Gastrocnemius medialis (tissue), 4 donors: ENCODE measurements at regions not wholly inside any gene's neighbourhood (a gene's known extent, or its start where the extent isn't known, plus 50 kb on each side); places are given as distances from the start of the nearest gene placed in this dataset.

Experiments
- POLR2A ChIP-seq, 2 donors: fragments of 450-650 bp; IDR thresholded peaks; one replicate each; pipeline ENCODE4 v1.6.1; 2017; ENCODE audit warnings: antibody characterized with exemption in 2 of 2, mild to moderate bottlenecking in 2 of 2, moderate library complexity in 2 of 2
- TF ChIP-seq, protein P1 (sequence below), 5 experiments: fragments of 450-650 bp in 3 of 5; fragments of 200-600 bp in 2 of 5; sonication (generic) in 2 of 5; IDR thresholded peaks in 4 of 5; conservative IDR thresholded peaks in 1 of 5; 1 replicate in 4 of 5; 2 replicates in 1 of 5; pipeline ENCODE4 v1.5.1; 2016 to 2019; ENCODE audit warnings: antibody characterized with exemption in 5 of 5, mild to moderate bottlenecking in 3 of 5, moderate library complexity in 3 of 5

DNA sequence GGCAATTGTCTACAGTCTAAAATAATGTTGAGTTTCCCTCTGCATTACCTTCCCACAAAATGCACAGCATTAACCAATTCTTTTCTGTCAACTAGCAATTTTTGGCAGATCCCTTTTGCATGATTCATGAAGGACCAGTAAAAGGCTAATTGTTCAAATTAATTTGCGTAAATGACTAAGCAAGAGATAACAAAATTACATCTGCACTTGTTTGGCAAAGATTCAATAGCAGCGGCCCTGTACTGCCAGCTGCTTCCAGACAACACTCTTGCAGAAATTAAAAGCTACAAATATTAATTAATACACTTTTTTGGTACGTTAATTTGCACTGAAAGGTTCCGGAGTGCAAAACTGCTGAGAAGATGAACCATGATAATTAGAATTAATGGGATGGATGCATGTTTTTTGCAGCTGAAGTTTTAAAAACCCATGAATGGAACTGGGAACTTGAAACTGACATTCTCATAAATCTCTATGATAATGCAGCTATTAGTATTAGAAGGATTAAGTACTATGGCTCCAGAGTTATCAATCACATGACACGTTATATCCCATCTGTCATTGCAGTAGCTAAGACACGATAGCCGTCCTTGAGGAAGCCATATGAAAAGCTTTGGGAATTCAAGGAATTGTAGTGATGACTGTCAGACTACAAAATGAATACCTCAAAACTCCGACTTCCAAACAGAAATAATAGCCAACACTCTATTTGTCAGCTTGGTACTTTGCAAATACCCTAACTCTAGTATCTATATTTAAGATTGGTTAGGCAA is 1268.3 kb upstream of the ACVR2A start:
- TF ChIP-seq, protein P1, sequence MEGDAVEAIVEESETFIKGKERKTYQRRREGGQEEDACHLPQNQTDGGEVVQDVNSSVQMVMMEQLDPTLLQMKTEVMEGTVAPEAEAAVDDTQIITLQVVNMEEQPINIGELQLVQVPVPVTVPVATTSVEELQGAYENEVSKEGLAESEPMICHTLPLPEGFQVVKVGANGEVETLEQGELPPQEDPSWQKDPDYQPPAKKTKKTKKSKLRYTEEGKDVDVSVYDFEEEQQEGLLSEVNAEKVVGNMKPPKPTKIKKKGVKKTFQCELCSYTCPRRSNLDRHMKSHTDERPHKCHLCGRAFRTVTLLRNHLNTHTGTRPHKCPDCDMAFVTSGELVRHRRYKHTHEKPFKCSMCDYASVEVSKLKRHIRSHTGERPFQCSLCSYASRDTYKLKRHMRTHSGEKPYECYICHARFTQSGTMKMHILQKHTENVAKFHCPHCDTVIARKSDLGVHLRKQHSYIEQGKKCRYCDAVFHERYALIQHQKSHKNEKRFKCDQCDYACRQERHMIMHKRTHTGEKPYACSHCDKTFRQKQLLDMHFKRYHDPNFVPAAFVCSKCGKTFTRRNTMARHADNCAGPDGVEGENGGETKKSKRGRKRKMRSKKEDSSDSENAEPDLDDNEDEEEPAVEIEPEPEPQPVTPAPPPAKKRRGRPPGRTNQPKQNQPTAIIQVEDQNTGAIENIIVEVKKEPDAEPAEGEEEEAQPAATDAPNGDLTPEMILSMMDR (IDR thresholded peaks at IDR 0.05 in 4 of 5, conservative IDR thresholded peaks at IDR 0.05 in 1 of 5) = no peak
- no peak for TF ChIP-seq POLR2A (IDR thresholded peaks at IDR 0.05)
